NAMALWA (cell line): ENCODE measurements at regions not wholly inside any gene's neighbourhood (a gene's known extent, or its start where the extent isn't known, plus 50 kb on each side); places are given as distances from the start of the nearest gene placed in this dataset.

Source experiments
- DNase-seq: peaks from one replicate; pipeline ENCODE4 v3.0.0-alpha.2; 2015; ENCODE audit warnings: low spot score

GRCh38 chr5:15261269-15261995, 238.5 kb upstream of the FBXL7 start:
- DNase-seq, result no peak

- DNase-seq, result no peak
Measured at GRCh38 chr5:15260356-15261268, 239.4 kb upstream of the FBXL7 start.

- DNase-seq, result no peak
Measured at GRCh38 chr5:15256485-15256884, 243.5 kb upstream of the FBXL7 start.

- DNase-seq, result no peak
Measured at GRCh38 chr5:15255576-15255975, 244.4 kb upstream of the FBXL7 start.

GRCh38 chr5:15254607-15255006, 245.4 kb upstream of the FBXL7 start:
- DNase-seq, result no peak

GRCh38 chr5:15252331-15252730, 247.6 kb upstream of the FBXL7 start:
- DNase-seq, result no peak

GRCh38 chr5:15249152-15249551, 250.8 kb upstream of the FBXL7 start:
- no peak for DNase-seq

GRCh38 chr5:15248731-15249130, 251.2 kb upstream of the FBXL7 start:
- no peak for DNase-seq

GRCh38 chr5:15245913-15246312, 254.1 kb upstream of the FBXL7 start:
- DNase-seq, result no peak

GRCh38 chr5:15243301-15244020, 256.5 kb upstream of the FBXL7 start:
- no peak for DNase-seq

GRCh38 chr5:15241216-15241821, 258.7 kb upstream of the FBXL7 start:
- no peak for DNase-seq

- no peak for DNase-seq
Measured at GRCh38 chr5:15238006-15238405, 262.0 kb upstream of the FBXL7 start.

- DNase-seq, result no peak
Measured at GRCh38 chr5:15236911-15237508, 263.0 kb upstream of the FBXL7 start.

- DNase-seq, result no peak
Measured at GRCh38 chr5:15234911-15235310, 265.1 kb upstream of the FBXL7 start.

GRCh38 chr5:15234366-15234765, 265.6 kb upstream of the FBXL7 start:
- no peak for DNase-seq

GRCh38 chr5:15233566-15233965, 266.4 kb upstream of the FBXL7 start:
- no peak for DNase-seq

- DNase-seq, result no peak
Measured at GRCh38 chr5:15222156-15222555, 277.8 kb upstream of the FBXL7 start.

GRCh38 chr5:15220642-15221173, 279.3 kb upstream of the FBXL7 start:
- DNase-seq, result no peak

- no peak for DNase-seq
Measured at GRCh38 chr5:15215056-15215455, 284.9 kb upstream of the FBXL7 start.

- no peak for DNase-seq
Measured at GRCh38 chr5:15214010-15214409, 286.0 kb upstream of the FBXL7 start.

- no peak for DNase-seq
Measured at GRCh38 chr5:15209053-15209762, 290.8 kb upstream of the FBXL7 start.
